H9 (cell line): ENCODE measurements at regions not wholly inside any gene's neighbourhood (a gene's known extent, or its start where the extent isn't known, plus 50 kb on each side); places are given as distances from the start of the nearest gene placed in this dataset.

Source experiments
- DNase-seq: peaks from one replicate; pipeline ENCODE4 v3.0.0-alpha.2; 2017
- H2AFZ ChIP-seq: one replicate; pipeline ENCODE4 v1.6.1; 2013; ENCODE audit warnings: mild to moderate bottlenecking, low read length, control low read depth, moderate library complexity
- H2AK5ac ChIP-seq: 2 replicates; pipeline ENCODE4 v1.6.1; 2013; ENCODE audit warnings: low read length, control low read depth, mixed read lengths; ENCODE audit not compliant: insufficient read length
- H2BK120ac ChIP-seq: one replicate; pipeline ENCODE4 v1.6.1; 2013; ENCODE audit warnings: low read depth, mild to moderate bottlenecking, low read length, control low read depth, inconsistent platforms; ENCODE audit not compliant: poor library complexity, severe bottlenecking
- H2BK12ac ChIP-seq: 2 replicates; pipeline ENCODE4 v1.6.1; 2013; ENCODE audit warnings: low read length, control low read depth, mixed read lengths, low read depth; ENCODE audit not compliant: insufficient read length
- H2BK15ac ChIP-seq: 2 replicates; pipeline ENCODE4 v1.6.1; 2013; ENCODE audit warnings: low read depth, low read length, control low read depth
- H2BK20ac ChIP-seq: one replicate; pipeline ENCODE4 v1.6.1; 2013; ENCODE audit warnings: low read depth, mild to moderate bottlenecking, low read length, control low read depth, inconsistent platforms; ENCODE audit not compliant: poor library complexity, severe bottlenecking
- H2BK5ac ChIP-seq: 2 replicates; pipeline ENCODE4 v1.6.1; 2013; ENCODE audit warnings: low read length, control low read depth, mixed read lengths; ENCODE audit not compliant: insufficient read length
- H3K14ac ChIP-seq: 2 replicates; pipeline ENCODE4 v1.6.1; 2013; ENCODE audit warnings: low read length, control low read depth; ENCODE audit not compliant: insufficient read depth
- H3K18ac ChIP-seq: 2 replicates; pipeline ENCODE4 v1.6.1; 2013; ENCODE audit warnings: low read depth, mild to moderate bottlenecking, mixed read lengths, low read length, control low read depth; ENCODE audit not compliant: insufficient read length
- H3K23ac ChIP-seq: 2 replicates; pipeline ENCODE4 v1.6.1; 2013; ENCODE audit warnings: low read length, control low read depth, mixed read lengths, low read depth; ENCODE audit not compliant: insufficient read length
- H3K23me2 ChIP-seq: 2 replicates; pipeline ENCODE4 v1.6.1; 2013; ENCODE audit warnings: low read depth, mild to moderate bottlenecking, mixed read lengths, low read length, control low read depth; ENCODE audit not compliant: insufficient read length, poor library complexity, severe bottlenecking
- H3K27ac ChIP-seq: 2 replicates; pipeline ENCODE4 v1.5.1; 2013; ENCODE audit warnings: low read length, control low read depth, mixed read lengths, low read depth; ENCODE audit not compliant: insufficient read length
- H3K27me3 ChIP-seq: 2 replicates; pipeline ENCODE4 v1.6.1; 2013; ENCODE audit warnings: low read length, control low read depth, inconsistent platforms; ENCODE audit not compliant: insufficient read depth
- H3K4ac ChIP-seq: 2 replicates; pipeline ENCODE4 v1.6.1; 2013; ENCODE audit warnings: low read depth, mild to moderate bottlenecking, control low read depth, inconsistent platforms, low read length, moderate library complexity
- H3K4me1 ChIP-seq: 2 replicates; pipeline ENCODE4 v1.6.1; 2013; ENCODE audit warnings: low read length, control low read depth, inconsistent platforms; ENCODE audit not compliant: insufficient read depth
- H3K4me2 ChIP-seq: 2 replicates; pipeline ENCODE4 v1.6.1; 2013; ENCODE audit warnings: low read length, control low read depth, mixed read lengths; ENCODE audit not compliant: insufficient read length, insufficient read depth
- H3K56ac ChIP-seq: 2 replicates; pipeline ENCODE4 v1.6.1; 2013; ENCODE audit warnings: low read depth, mild to moderate bottlenecking, mixed read lengths, low read length, control low read depth; ENCODE audit not compliant: insufficient read length
- H3K79me1 ChIP-seq: 2 replicates; pipeline ENCODE4 v1.6.1; 2013; ENCODE audit warnings: low read depth, mild to moderate bottlenecking, moderate library complexity, low read length, control low read depth, inconsistent platforms; ENCODE audit not compliant: insufficient read depth, poor library complexity, severe bottlenecking
- H3K79me2 ChIP-seq: 2 replicates; pipeline ENCODE4 v1.6.1; 2013; ENCODE audit warnings: low read length, control low read depth, inconsistent platforms; ENCODE audit not compliant: insufficient read depth
- H3K9ac ChIP-seq: 2 replicates; pipeline ENCODE4 v1.6.1; 2013; ENCODE audit warnings: low read length, control low read depth, mixed read lengths; ENCODE audit not compliant: insufficient read length; ENCODE audit errors: extremely low read depth
- H3K9me3 ChIP-seq: one replicate; pipeline ENCODE4 v1.6.1; 2013; ENCODE audit warnings: low read depth, low read length, inconsistent platforms; ENCODE audit not compliant: control insufficient read depth
- H3T11ph ChIP-seq: one replicate; pipeline ENCODE4 v1.6.1; 2013; ENCODE audit warnings: mild to moderate bottlenecking, low read length, control low read depth, inconsistent platforms
- H4K20me1 ChIP-seq: one replicate; pipeline ENCODE4 v1.6.1; 2013; ENCODE audit not compliant: control insufficient read depth, insufficient read length, insufficient read depth
- H4K5ac ChIP-seq: 2 replicates; pipeline ENCODE4 v1.6.1; 2013; ENCODE audit warnings: low read depth, mild to moderate bottlenecking, mixed read lengths, low read length, control low read depth; ENCODE audit not compliant: insufficient read length
- H4K8ac ChIP-seq: replicated peaks from 2 replicates; pipeline ENCODE4 v1.6.1; 2013; ENCODE audit warnings: low read length, control low read depth, mixed read lengths, low read depth; ENCODE audit not compliant: insufficient read length
- H4K91ac ChIP-seq: 2 replicates; pipeline ENCODE4 v1.6.1; 2013; ENCODE audit warnings: low read depth, mild to moderate bottlenecking, moderate library complexity, mixed read lengths, low read length, control low read depth; ENCODE audit not compliant: insufficient read length
- H3K27ac Mint-ChIP-seq, 3 experiments: 2 replicates in 2 of 3; 3 replicates in 1 of 3; pipeline ENCODE4 v1.8.0; 2020 to 2021; ENCODE audit warnings: mixed read lengths in 3 of 3, mild to moderate bottlenecking in 1 of 3, moderate library complexity in 1 of 3
- H3K27me3 Mint-ChIP-seq: 2 replicates; pipeline ENCODE4 v1.8.0; 2021; ENCODE audit warnings: low read depth, mild to moderate bottlenecking, moderate library complexity, mixed read lengths
- H3K36me3 Mint-ChIP-seq, 3 experiments: 2 replicates in 2 of 3; 3 replicates in 1 of 3; pipeline ENCODE4 v1.8.0; 2020 to 2021; ENCODE audit warnings: low read depth in 3 of 3, mixed read lengths in 3 of 3; ENCODE audit not compliant: insufficient read depth in 1 of 3
- H3K4me1 Mint-ChIP-seq, 2 experiments: 2 replicates each; pipeline ENCODE4 v1.8.0; 2020; ENCODE audit warnings: mixed read lengths in 2 of 2
- H3K4me3 Mint-ChIP-seq, 2 experiments: 2 replicates in 1 of 2; 3 replicates in 1 of 2; pipeline ENCODE4 v1.8.0; 2020 to 2021; ENCODE audit warnings: mild to moderate bottlenecking in 2 of 2, mixed read lengths in 2 of 2, moderate library complexity in 1 of 2
- H3K9me3 Mint-ChIP-seq, 2 experiments: 2 replicates in 1 of 2; 3 replicates in 1 of 2; pipeline ENCODE4 v1.8.0; 2020; ENCODE audit warnings: mild to moderate bottlenecking in 2 of 2, mixed read lengths in 2 of 2, moderate library complexity in 1 of 2
- WGBS: extraction: QIAGEN DNeasy Blood & Tissue Kit; methylation state at CpG from one replicate; pipeline ENCODE4 v1.1.7; 2013; ENCODE audit warnings: missing lambda C conversion rate, low lambda C conversion rate, mixed read lengths; ENCODE audit not compliant: insufficient read length; ENCODE audit errors: extremely low coverage; 5-methylcytosine and 5-hydroxymethylcytosine counted together
- TF ChIP-seq, protein P1 (sequence below): fragments of 200-600 bp; sonication (generic); conservative IDR thresholded peaks from 3 replicates; pipeline ENCODE4 v1.8.0; 2021; ENCODE audit warnings: antibody characterized with exemption, mild to moderate bottlenecking

DNA sequence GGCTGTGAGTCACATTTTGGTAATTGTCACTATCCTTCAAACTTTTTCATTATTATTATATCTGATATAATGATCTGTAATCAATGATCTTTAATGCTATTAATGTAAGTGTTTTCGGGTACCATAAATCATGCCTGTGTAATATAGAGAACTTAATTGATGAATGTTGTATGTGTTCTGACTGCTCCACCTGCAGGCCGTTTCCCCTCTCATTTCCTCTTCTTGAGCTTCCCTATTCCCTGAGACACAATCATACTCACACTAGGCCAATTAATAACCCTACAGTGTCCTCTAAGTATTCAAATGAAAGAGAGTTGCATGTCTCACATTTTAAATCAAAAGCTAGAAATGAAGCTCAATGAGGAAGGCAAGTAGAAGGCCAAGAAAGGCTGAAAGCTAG is 420.9 kb upstream of the SGCD start:
- Histone ChIP-seq H4K8ac (no peak overlapping the region), H3K27me3 (no peaks in the 10 kb centered on the region), H3K23ac (no peak overlapping the region), H2AK5ac (no peak overlapping the region), H2BK120ac (no peak overlapping the region), H3K4me2 (no peak overlapping the region), H4K91ac (no peak overlapping the region), H3K56ac (no peak overlapping the region), H3K18ac (no peak overlapping the region), H3K14ac (no peak overlapping the region), H3K23me2 (no peaks in the 10 kb centered on the region), H3K4me1 (no peaks in the 10 kb centered on the region), H2BK20ac (no peak overlapping the region), H2BK15ac (no peak overlapping the region), H2BK5ac (no peak overlapping the region), H3K9me3 (no peaks in the 10 kb centered on the region), H4K5ac (no peak overlapping the region), H4K20me1 (no peaks in the 10 kb centered on the region), H3K27ac (no peak overlapping the region), H3K9ac (no peak overlapping the region), H2BK12ac (no peak overlapping the region), H2AFZ (no peak overlapping the region), H3K79me1 (no peaks in the 10 kb centered on the region), H3K4ac (no peak overlapping the region), H3K79me2 (no peaks in the 10 kb centered on the region), H3T11ph (no peak overlapping the region)
- H3K36me3 Mint-ChIP-seq, result no peaks in the 10 kb centered on the region
- H3K4me3 Mint-ChIP-seq, result no peak overlapping the region
- no CpG with 5 or more reads among the region's 2 CpGs for WGBS
- H3K9me3 Mint-ChIP-seq, result no peaks in the 10 kb centered on the region
- H3K4me1 Mint-ChIP-seq, result no peaks in the 10 kb centered on the region
- H3K27ac Mint-ChIP-seq, result no peak overlapping the region
- H3K27me3 Mint-ChIP-seq, result no peaks in the 10 kb centered on the region
- TF ChIP-seq, protein P1, sequence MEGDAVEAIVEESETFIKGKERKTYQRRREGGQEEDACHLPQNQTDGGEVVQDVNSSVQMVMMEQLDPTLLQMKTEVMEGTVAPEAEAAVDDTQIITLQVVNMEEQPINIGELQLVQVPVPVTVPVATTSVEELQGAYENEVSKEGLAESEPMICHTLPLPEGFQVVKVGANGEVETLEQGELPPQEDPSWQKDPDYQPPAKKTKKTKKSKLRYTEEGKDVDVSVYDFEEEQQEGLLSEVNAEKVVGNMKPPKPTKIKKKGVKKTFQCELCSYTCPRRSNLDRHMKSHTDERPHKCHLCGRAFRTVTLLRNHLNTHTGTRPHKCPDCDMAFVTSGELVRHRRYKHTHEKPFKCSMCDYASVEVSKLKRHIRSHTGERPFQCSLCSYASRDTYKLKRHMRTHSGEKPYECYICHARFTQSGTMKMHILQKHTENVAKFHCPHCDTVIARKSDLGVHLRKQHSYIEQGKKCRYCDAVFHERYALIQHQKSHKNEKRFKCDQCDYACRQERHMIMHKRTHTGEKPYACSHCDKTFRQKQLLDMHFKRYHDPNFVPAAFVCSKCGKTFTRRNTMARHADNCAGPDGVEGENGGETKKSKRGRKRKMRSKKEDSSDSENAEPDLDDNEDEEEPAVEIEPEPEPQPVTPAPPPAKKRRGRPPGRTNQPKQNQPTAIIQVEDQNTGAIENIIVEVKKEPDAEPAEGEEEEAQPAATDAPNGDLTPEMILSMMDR, result peak; percentile 41; the same call in 2 of the 3 replicates
- no peak for DNase-seq
